ENCODE measurements at regions not wholly inside any gene's neighbourhood (a gene's known extent, or its start where the extent isn't known, plus 50 kb on each side); places are given as distances from the start of the nearest gene placed in this dataset.

DNA sequence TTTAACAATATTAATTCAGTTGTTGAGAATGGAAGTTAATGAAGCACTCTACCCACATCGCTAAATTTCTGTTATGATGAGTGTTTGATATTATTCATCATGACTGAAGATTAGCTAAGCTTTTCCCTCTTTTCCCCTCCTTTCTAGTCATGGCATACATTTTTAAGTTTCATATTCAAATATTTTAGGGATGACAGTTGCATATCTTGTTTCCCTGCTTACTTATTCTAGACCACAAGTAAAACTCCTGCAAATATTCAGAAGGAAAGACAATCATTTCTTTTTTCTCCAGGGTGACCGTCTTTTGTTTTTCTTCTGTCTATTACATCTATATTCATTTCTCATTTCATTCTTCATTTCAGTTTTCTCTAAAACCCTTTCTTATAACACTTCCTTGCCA, 906.0 kb downstream of the ADGRL2 start:
- in situ Hi-C loops (cut with MboI; ENCODE audit: low sequenced_read_pairs) = no loop called here
- no peak for DNase-seq (ENCODE audit: low spot score in 2 of 2)
- H3K4me1 ChIP-seq = no peaks in the 10 kb centered on the region
- no peaks in the 10 kb centered on the region for H3K36me3 ChIP-seq (replicated peaks)
- no peaks in the 10 kb centered on the region for H3K27me3 ChIP-seq (ENCODE audit: low read depth)
- no peaks in the 10 kb centered on the region for H3K9me3 ChIP-seq
- H3K4me3 ChIP-seq = no peak overlapping the region

DNA sequence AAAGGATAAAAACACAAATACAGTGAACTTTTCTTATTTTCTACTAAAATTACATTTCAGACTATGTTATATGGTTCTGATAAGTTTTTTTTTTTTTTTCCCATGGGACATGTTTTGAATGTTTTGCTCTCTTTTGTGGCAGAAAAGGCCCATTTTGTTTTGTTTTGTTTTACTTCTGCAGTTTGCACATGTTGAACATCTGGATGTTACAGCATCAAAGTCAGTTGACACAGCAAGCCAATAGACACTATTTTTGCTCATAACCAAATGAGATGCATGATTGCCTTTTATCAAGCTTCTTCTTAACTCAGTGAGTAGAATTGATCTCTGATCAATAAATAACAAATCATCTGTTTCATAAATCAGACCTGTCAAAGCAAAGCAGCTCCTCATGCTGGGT, 904.2 kb downstream of the ADGRL2 start:
- DNase-seq (ENCODE audit: low spot score in 2 of 2) = no peak
- in situ Hi-C loops (cut with MboI; ENCODE audit: low sequenced_read_pairs) = no loop called here
- Histone ChIP-seq H3K27me3 (ENCODE audit: low read depth) (no peaks in the 10 kb centered on the region), H3K36me3 (replicated peaks) (no peaks in the 10 kb centered on the region), H3K4me3 (no peak overlapping the region), H3K9me3 (no peaks in the 10 kb centered on the region), H3K4me1 (no peaks in the 10 kb centered on the region)

DNA sequence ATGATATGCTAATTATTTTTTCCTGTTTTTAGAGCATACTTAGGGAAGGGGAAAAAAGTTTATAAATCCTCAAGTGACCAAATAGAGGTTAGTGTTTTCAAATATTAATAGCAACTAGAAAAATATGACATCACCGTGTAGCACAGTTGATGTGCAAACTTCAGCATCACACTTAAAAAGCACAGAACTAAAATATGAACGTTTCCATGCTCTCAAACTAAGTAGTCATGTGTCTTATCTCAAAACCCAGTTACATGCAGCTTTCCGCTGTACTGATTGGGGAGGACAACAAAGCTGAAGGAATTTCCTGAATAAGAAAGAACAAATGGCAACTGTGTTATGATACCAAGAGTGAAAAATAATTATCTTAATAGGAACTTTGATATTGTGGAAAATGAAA, 903.7 kb downstream of the ADGRL2 start:
- Histone ChIP-seq H3K4me3 (no peak overlapping the region), H3K4me1 (no peaks in the 10 kb centered on the region), H3K36me3 (replicated peaks) (no peaks in the 10 kb centered on the region), H3K27me3 (ENCODE audit: low read depth) (no peaks in the 10 kb centered on the region), H3K9me3 (no peaks in the 10 kb centered on the region)
- DNase-seq (ENCODE audit: low spot score in 2 of 2) = no peak
- in situ Hi-C loops (cut with MboI; ENCODE audit: low sequenced_read_pairs) = no loop called here

DNA sequence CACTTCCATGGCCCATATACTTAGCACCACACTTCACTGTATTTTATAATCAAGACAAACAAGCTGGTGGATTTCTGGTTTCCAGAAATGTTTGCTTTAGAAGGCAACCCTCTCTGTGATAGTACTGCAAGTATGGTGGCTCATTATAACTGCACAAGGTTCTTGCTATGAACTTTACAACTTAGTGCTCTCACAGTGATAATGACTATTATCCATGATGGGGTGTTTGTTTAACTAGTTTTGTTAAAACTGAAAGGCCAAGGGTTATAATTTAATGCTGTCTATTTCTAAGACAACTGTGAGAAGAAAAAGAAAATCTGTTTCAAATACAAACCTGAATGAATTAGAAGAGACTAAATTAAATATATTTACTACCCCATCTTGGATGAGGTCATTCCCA, 903.2 kb downstream of the ADGRL2 start:
- no peaks in the 10 kb centered on the region for H3K9me3 ChIP-seq

DNA sequence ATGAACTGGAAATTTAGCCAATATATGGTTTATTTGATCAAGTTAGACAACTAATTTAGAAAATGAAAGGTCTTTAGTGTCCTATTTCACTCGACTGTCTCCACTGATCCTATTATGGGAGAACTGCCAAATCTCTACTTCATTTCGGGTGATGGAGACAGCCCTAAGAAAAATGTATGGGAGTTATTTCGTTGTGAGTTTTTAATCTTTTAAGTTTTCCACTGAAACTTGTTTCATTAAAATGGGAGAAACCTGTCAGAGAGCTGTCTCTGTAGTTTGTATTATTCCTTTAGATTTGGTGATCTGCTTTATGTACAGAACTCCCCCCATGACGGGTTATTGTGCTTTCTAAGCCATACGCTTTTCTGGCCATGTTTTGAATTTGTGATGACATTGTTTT, 899.7 kb downstream of the ADGRL2 start:
- H3K4me3 ChIP-seq = no peak overlapping the region
- no peaks in the 10 kb centered on the region for H3K4me1 ChIP-seq
- DNase-seq (ENCODE audit: low spot score in 2 of 2) = no peak
- H3K36me3 ChIP-seq (replicated peaks) = no peaks in the 10 kb centered on the region
- H3K9me3 ChIP-seq = no peaks in the 10 kb centered on the region
- in situ Hi-C loops (cut with MboI; ENCODE audit: low sequenced_read_pairs) = no loop called here
- no peaks in the 10 kb centered on the region for H3K27me3 ChIP-seq (ENCODE audit: low read depth)

More for the DNA sequence above, 903.2 kb downstream of the ADGRL2 start:
- Histone ChIP-seq H3K27me3 (ENCODE audit: low read depth) (no peaks in the 10 kb centered on the region), H3K4me3 (no peak overlapping the region), H3K36me3 (replicated peaks) (no peaks in the 10 kb centered on the region), H3K4me1 (no peaks in the 10 kb centered on the region)
- in situ Hi-C loops (cut with MboI; ENCODE audit: low sequenced_read_pairs) = no loop called here
- DNase-seq (ENCODE audit: low spot score in 2 of 2) = no peak

DNA sequence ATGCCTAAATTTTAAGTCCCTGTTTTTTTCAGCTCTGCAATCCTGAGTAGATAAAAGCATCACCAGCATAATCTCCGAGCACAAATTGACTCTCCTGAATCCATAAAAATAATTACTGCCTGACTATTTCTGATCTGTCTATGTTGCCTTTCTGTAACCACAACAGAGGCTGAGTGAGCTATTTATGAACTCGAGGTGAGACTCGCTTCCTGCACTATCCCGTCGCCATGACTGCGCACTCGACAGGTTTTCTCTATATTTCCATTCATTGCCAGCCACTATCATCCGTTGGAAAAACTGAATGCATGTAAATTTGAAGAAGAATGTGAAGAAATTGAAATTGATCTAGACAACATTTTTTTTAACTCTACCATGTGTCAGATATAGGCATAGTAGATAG, 897.2 kb downstream of the ADGRL2 start:
- DNase-seq (ENCODE audit: low spot score in 2 of 2) = no peak

DNA sequence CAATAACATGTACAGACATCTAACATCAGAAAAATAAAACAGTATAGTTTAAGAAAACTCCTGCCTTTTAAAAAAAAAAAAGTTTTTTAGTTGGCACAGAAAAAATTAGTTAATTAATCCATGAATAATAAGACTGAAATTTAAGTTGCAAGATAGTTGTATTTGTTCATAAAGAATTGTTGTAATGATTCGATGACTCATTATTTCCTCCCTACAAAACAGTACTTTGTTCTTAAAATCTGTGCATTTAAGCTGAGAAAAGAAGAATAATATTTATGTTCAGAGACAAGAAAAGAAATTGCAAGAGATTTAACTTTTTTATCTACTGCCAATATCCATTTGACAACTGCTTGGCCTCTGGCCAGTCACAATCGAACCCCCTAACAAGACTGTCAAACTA, 894.7 kb downstream of the ADGRL2 start:
- Histone ChIP-seq H3K4me3 (no peak overlapping the region), H3K4me1 (no peaks in the 10 kb centered on the region), H3K9me3 (no peaks in the 10 kb centered on the region), H3K27me3 (ENCODE audit: low read depth) (no peaks in the 10 kb centered on the region), H3K36me3 (replicated peaks) (no peaks in the 10 kb centered on the region)
- in situ Hi-C loops (cut with MboI; ENCODE audit: low sequenced_read_pairs) = no loop called here
- no peak for DNase-seq (ENCODE audit: low spot score in 2 of 2)

More for the DNA sequence above, 897.2 kb downstream of the ADGRL2 start:
- Histone ChIP-seq H3K27me3 (ENCODE audit: low read depth) (no peaks in the 10 kb centered on the region), H3K36me3 (replicated peaks) (no peaks in the 10 kb centered on the region), H3K4me1 (no peaks in the 10 kb centered on the region), H3K4me3 (no peak overlapping the region), H3K9me3 (no peaks in the 10 kb centered on the region)
- in situ Hi-C loops (cut with MboI; ENCODE audit: low sequenced_read_pairs) = no loop called here

DNA sequence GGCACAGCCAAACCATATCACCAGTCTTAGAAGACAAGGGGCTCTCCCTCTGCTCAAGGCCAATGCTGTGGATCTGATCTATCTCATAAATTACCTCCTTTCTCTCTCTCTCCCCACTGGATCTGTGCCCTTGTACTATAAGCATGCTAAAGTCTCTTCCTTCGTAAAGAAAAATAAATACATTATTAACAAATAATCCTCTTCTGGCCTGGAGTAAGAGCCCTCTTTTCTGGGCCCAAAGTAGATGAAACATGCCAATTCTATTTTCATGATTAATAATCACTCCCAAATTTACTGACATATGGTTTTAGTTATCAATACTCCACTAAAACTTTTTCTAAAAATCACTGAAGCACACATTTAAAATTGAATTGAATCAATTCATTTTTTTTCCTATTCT, 889.7 kb downstream of the ADGRL2 start:
- H3K4me1 ChIP-seq = no peaks in the 10 kb centered on the region
- no peak overlapping the region for H3K4me3 ChIP-seq
- H3K9me3 ChIP-seq = no peaks in the 10 kb centered on the region
- in situ Hi-C loops (cut with MboI; ENCODE audit: low sequenced_read_pairs) = no loop called here
- H3K36me3 ChIP-seq (replicated peaks) = no peaks in the 10 kb centered on the region
- H3K27me3 ChIP-seq (ENCODE audit: low read depth) = no peaks in the 10 kb centered on the region
- DNase-seq (ENCODE audit: low spot score in 2 of 2) = no peak

DNA sequence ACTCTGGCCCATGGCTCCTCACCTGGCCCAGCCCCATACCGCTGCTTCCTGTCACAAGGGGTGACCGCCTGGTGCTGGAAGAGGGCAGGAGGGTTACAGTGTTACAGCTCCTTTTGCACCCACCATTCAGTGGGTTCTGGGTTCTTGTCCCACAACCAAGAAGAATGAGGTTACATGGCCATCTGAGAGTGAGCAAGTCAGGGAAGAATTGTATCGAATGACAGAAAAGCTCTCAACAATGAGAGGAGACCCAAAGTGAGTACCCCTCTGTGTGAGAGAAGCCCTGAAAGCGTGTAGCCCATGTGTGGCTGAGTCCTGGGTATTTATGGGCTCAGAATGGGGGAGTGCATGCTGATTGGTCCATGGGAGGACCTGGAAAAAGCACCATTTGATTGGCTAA, 888.5 kb downstream of the ADGRL2 start:
- H3K36me3 ChIP-seq (replicated peaks) = no peaks in the 10 kb centered on the region
- in situ Hi-C loops (cut with MboI; ENCODE audit: low sequenced_read_pairs) = no loop called here
- no peaks in the 10 kb centered on the region for H3K4me1 ChIP-seq
- H3K9me3 ChIP-seq = no peaks in the 10 kb centered on the region
- no peak for DNase-seq (ENCODE audit: low spot score in 2 of 2)
- H3K27me3 ChIP-seq (ENCODE audit: low read depth) = no peaks in the 10 kb centered on the region
- no peak overlapping the region for H3K4me3 ChIP-seq

DNA sequence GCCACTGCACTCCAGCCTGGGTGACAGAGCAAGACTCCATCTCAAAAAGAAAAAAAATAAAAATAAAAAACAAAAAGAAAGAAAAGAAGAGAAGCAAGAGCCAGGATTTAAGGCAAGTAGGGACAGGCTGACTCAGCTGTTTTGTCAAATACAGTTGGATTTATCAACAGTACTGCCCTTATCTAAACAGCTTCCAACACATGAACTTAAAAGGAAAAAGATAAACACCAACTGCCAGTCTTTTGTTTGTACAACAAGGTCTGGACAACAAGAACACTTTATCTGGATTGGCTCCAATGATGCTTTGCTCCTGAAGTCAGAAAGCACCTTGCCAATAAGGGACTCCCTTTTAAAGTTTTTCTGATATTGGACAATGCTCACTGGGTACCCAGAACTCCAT, 886.0 kb downstream of the ADGRL2 start:
- no peak for DNase-seq (ENCODE audit: low spot score in 2 of 2)
- no peak overlapping the region for H3K4me3 ChIP-seq
- H3K27me3 ChIP-seq (ENCODE audit: low read depth) = no peaks in the 10 kb centered on the region
- no peaks in the 10 kb centered on the region for H3K36me3 ChIP-seq (replicated peaks)
- no peaks in the 10 kb centered on the region for H3K9me3 ChIP-seq
- no peaks in the 10 kb centered on the region for H3K4me1 ChIP-seq
- in situ Hi-C loops (cut with MboI; ENCODE audit: low sequenced_read_pairs) = no loop called here

DNA sequence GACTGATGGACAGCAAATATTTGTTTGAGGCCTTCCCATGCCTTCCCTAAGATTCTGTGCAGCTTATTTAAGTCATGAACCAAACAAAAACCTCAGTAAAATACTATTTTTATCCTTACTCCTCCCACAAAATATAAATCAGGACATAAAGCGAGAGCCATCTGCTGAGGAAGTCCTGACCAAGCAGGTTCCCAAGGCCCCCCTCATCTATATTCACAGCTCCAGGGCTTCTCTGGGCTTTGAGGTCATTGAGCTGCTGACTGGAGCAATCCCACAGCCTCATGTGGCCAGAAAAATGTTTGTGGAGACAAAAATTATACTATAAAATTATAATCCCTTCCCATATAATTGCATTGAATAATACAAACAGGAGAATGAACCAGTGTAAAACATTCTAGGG, 846.2 kb downstream of the ADGRL2 start:
- Histone ChIP-seq H3K4me3 (no peak overlapping the region), H3K36me3 (replicated peaks) (no peaks in the 10 kb centered on the region), H3K27me3 (ENCODE audit: low read depth) (no peaks in the 10 kb centered on the region), H3K9me3 (no peaks in the 10 kb centered on the region), H3K4me1 (no peaks in the 10 kb centered on the region)
- DNase-seq (ENCODE audit: low spot score in 2 of 2) = no peak
- in situ Hi-C loops (cut with MboI; ENCODE audit: low sequenced_read_pairs) = no loop called here

DNA sequence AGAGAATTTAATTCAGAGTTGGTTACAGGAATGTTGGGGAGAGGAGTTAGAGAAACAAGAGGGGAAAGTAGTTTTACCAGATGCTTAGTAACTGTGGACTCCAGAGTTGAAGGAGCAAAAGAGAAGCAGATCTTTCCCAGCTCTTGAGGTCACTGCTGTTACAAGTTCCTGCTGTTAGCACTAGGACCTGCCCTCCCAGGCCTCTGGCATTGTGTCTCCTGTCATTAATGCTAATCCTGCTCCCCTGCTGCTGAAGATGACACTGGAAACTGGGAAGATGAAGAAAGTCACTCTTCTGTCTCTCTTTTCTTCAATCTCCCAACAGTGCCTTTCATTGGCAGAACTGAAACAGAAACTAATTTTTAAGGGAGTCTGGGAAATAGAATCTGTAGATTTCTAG, 845.6 kb downstream of the ADGRL2 start:
- Histone ChIP-seq H3K4me3 (no peak overlapping the region), H3K27me3 (ENCODE audit: low read depth) (no peaks in the 10 kb centered on the region), H3K4me1 (no peaks in the 10 kb centered on the region), H3K9me3 (no peaks in the 10 kb centered on the region), H3K36me3 (replicated peaks) (no peaks in the 10 kb centered on the region)
- DNase-seq (ENCODE audit: low spot score in 2 of 2) = no peak
- in situ Hi-C loops (cut with MboI; ENCODE audit: low sequenced_read_pairs) = no loop called here

DNA sequence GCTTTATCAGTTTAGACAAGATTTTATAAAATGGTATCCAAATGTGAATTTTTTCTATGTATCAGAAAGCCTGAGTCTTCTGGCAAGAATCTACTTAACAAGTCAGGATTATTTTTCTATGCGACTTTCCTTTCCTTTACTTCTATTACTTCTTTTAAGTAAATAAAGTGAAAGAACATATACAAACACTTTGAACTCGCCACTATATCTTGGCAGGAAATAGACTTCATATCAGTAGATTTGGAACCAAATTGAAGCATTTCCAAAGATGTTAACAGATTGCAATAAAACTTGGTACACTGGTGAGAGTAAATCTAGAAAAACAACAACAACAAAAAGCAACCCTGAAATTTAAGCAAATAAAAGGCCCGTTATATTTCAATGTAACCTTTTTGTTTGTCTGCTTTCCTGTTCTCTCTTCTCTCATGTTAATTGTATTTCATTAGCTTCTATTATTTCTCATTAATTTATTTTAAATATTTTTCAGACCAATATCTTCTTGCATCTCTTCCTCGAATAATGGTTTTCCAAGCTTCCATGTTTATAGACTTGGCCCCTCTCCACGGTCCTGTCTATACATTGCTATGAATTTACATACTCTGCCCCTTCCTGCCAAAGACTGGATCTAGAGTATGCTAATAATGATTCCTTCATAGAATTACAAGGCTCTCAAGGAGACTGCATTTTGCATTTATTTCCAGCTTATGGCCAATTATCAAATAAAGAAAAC, 843.6 kb downstream of the ADGRL2 start:
- Histone ChIP-seq H3K9me3 (no peaks in the 10 kb centered on the region), H3K36me3 (replicated peaks) (no peaks in the 10 kb centered on the region), H3K4me3 (no peak overlapping the region), H3K27me3 (ENCODE audit: low read depth) (no peaks in the 10 kb centered on the region), H3K4me1 (0 out of 2 replicates have a peak, but pooled peaks cover 3% of the 10 kb centered on the region)
- no peak for DNase-seq (ENCODE audit: low spot score in 2 of 2)
- in situ Hi-C loops (cut with MboI; ENCODE audit: low sequenced_read_pairs) = no loop called here

DNA sequence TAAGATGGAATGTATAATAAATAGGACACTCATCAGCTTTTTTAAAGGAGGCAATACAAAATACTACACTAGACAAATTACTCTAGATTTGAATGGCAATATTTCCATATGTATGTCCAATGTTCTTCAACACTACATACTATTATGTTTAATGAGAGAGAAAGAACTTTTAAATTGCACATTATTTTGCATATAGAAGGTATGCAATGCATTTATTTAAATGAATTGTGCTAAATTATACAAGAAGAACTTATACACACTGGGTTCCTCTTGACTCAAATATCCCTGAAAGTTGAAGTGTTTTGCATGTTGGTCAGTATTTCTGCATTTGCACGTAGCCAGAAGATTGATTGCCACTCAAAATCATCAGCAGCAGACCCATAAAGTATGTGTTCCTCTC, 839.6 kb downstream of the ADGRL2 start:
- Histone ChIP-seq H3K4me1 (0 out of 2 replicates have a peak, but pooled peaks cover 3% of the 10 kb centered on the region), H3K36me3 (replicated peaks) (no peaks in the 10 kb centered on the region), H3K27me3 (ENCODE audit: low read depth) (no peaks in the 10 kb centered on the region), H3K9me3 (no peaks in the 10 kb centered on the region), H3K4me3 (no peak overlapping the region)
- in situ Hi-C loops (cut with MboI; ENCODE audit: low sequenced_read_pairs) = no loop called here
- peak in 1 of 2 experiments; percentile 16 for DNase-seq (ENCODE audit: low spot score in 2 of 2)

DNA sequence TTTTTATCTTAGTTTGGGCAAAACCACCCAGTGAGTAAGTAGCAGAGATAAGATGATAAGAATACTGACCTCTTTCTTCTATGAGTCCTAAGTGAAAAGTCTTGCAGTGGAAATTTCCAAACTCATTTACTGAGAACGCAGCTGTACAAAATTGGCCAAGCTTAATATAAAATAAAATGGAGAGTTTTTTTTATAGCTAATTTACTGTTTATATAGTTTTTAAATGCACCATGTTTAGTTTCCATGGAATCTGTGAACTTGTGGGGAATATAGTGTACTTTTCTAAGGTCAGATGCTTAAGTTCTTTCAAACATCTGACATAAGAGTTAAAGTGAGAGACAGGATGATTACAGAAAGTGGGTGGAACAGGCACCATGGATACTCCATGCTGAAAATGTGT, 833.5 kb downstream of the ADGRL2 start:
- no peak for DNase-seq (ENCODE audit: low spot score in 2 of 2)
- Histone ChIP-seq H3K4me3 (no peak overlapping the region), H3K27me3 (ENCODE audit: low read depth) (no peaks in the 10 kb centered on the region), H3K36me3 (replicated peaks) (no peaks in the 10 kb centered on the region), H3K4me1 (peaks cover 5% of the 10 kb centered on the region; the same call in 1 of the 2 replicates), H3K9me3 (no peaks in the 10 kb centered on the region)
- in situ Hi-C loops (cut with MboI; ENCODE audit: low sequenced_read_pairs) = no loop called here
